Neural progenitor cell (in vitro differentiated cells): ENCODE measurements at regions not wholly inside any gene's neighbourhood (a gene's known extent, or its start where the extent isn't known, plus 50 kb on each side); places are given as distances from the start of the nearest gene placed in this dataset.

Experiments
- DNase-seq: peaks from one replicate; pipeline ENCODE4 v3.0.0-alpha.2; 2016; ENCODE audit warnings: low spot score
- H2AFZ ChIP-seq: fragments of 200-600 bp; sonication (generic); replicated peaks from 2 replicates; pipeline ENCODE4 v1.6.1; 2016; ENCODE audit warnings: antibody characterized with exemption
- H3F3A ChIP-seq: fragments of 200-600 bp; sonication (generic); 2 replicates; pipeline ENCODE4 v1.6.1; 2016; ENCODE audit warnings: antibody characterized with exemption, low read depth
- H3K27ac ChIP-seq: fragments of 200-600 bp; sonication (generic); 2 replicates; pipeline ENCODE4 v1.5.1; 2016; ENCODE audit warnings: mild to moderate bottlenecking
- H3K27me3 ChIP-seq: fragments of 200-600 bp; sonication (generic); 2 replicates; pipeline ENCODE4 v1.6.1; 2016; ENCODE audit warnings: mild to moderate bottlenecking, moderate library complexity
- H3K36me3 ChIP-seq: fragments of 200-600 bp; sonication (generic); 2 replicates; pipeline ENCODE4 v1.5.1; 2016
- H3K4me1 ChIP-seq: fragments of 200-600 bp; sonication (generic); 2 replicates; pipeline ENCODE4 v1.6.1; 2016; ENCODE audit warnings: mixed run types
- H3K4me2 ChIP-seq: fragments of 200-600 bp; sonication (generic); 2 replicates; pipeline ENCODE4 v1.6.1; 2016
- H3K4me3 ChIP-seq: fragments of 200-600 bp; sonication (generic); 2 replicates; pipeline ENCODE4 v1.5.1; 2016
- H3K79me2 ChIP-seq: fragments of 200-600 bp; sonication (generic); 2 replicates; pipeline ENCODE4 v1.6.1; 2016; ENCODE audit warnings: low read depth
- H3K9ac ChIP-seq: fragments of 200-600 bp; sonication (generic); 2 replicates; pipeline ENCODE4 v1.6.1; 2016
- H3K9me3 ChIP-seq: fragments of 200-600 bp; sonication (generic); 2 replicates; pipeline ENCODE4 v1.5.1; 2016; ENCODE audit warnings: low read depth
- H4K20me1 ChIP-seq: fragments of 200-600 bp; sonication (generic); 2 replicates; pipeline ENCODE4 v1.6.1; 2016; ENCODE audit warnings: low read depth
- H3K27ac Mint-ChIP-seq: 3 replicates; pipeline ENCODE4 v1.8.0; 2021; ENCODE audit warnings: mixed read lengths
- H3K27me3 Mint-ChIP-seq: 2 replicates; pipeline ENCODE4 v1.8.0; 2022; ENCODE audit warnings: low read depth, mild to moderate bottlenecking, inconsistent platforms, moderate library complexity, mixed read lengths; ENCODE audit not compliant: insufficient read depth
- H3K36me3 Mint-ChIP-seq: 3 replicates; pipeline ENCODE4 v1.8.0; 2021; ENCODE audit warnings: mixed read lengths
- H3K4me1 Mint-ChIP-seq: 3 replicates; pipeline ENCODE4 v1.8.0; 2021; ENCODE audit warnings: mixed read lengths
- H3K4me3 Mint-ChIP-seq: 3 replicates; pipeline ENCODE4 v1.8.0; 2021; ENCODE audit warnings: mild to moderate bottlenecking, moderate library complexity, mixed read lengths
- H3K9me3 Mint-ChIP-seq: 3 replicates; pipeline ENCODE4 v1.8.0; 2020; ENCODE audit warnings: mixed read lengths
- EZH2 ChIP-seq: fragments of 200-600 bp; sonication (generic); IDR thresholded peaks from 2 replicates; pipeline ENCODE4 v1.6.1; 2017; ENCODE audit warnings: antibody characterized with exemption, mild to moderate bottlenecking, moderate library complexity
- EZH2phosphoT487 ChIP-seq: fragments of 200-600 bp; sonication (generic); IDR thresholded peaks from 2 replicates; pipeline ENCODE4 v1.6.1; 2017; ENCODE audit warnings: antibody characterized with exemption
- TF ChIP-seq, protein P1 (sequence below): fragments of 200-600 bp; sonication (generic); IDR thresholded peaks from 2 replicates; pipeline ENCODE4 v1.5.1; 2017; ENCODE audit warnings: antibody characterized with exemption, mild to moderate bottlenecking

DNA sequence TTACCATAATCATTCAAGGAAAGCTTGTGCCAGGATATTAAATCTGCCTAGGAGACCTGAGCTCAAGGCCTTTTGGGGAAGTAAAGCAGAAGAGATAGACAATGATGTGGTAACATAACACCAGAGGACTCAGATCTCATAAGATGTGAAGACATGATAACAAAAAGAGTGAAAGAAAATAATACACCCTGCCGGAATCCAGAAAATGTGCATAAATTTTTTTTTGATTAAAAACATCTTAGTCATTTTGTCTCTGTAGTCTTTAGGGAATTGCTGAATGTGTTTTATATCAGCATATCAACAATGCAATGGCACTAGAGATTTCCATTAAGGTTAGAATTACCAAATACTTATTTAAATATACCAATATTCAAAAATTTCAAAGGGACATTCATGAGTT, 326.8 kb upstream of the ROBO1 start:
- Mint-ChIP-seq H3K4me1 (peaks cover 5% of the 10 kb centered on the region), H3K4me3 (no peak overlapping the region), H3K27ac (no peak overlapping the region), H3K9me3 (no peaks in the 10 kb centered on the region), H3K27me3 (peaks cover 4% of the 10 kb centered on the region), H3K36me3 (no peaks in the 10 kb centered on the region)
- Histone ChIP-seq H3K4me2 (no peak overlapping the region), H3K79me2 (no peaks in the 10 kb centered on the region), H4K20me1 (no peaks in the 10 kb centered on the region), H2AFZ (no peak overlapping the region), H3K27ac (no peak overlapping the region), H3F3A (no peaks in the 10 kb centered on the region), H3K27me3 (no peaks in the 10 kb centered on the region), H3K36me3 (no peaks in the 10 kb centered on the region), H3K9ac (no peak overlapping the region), H3K9me3 (no peaks in the 10 kb centered on the region), H3K4me1 (no peaks in the 10 kb centered on the region), H3K4me3 (no peak overlapping the region)
- no peak for DNase-seq
- TF ChIP-seq EZH2phosphoT487: no peak
- TF ChIP-seq, protein P1, sequence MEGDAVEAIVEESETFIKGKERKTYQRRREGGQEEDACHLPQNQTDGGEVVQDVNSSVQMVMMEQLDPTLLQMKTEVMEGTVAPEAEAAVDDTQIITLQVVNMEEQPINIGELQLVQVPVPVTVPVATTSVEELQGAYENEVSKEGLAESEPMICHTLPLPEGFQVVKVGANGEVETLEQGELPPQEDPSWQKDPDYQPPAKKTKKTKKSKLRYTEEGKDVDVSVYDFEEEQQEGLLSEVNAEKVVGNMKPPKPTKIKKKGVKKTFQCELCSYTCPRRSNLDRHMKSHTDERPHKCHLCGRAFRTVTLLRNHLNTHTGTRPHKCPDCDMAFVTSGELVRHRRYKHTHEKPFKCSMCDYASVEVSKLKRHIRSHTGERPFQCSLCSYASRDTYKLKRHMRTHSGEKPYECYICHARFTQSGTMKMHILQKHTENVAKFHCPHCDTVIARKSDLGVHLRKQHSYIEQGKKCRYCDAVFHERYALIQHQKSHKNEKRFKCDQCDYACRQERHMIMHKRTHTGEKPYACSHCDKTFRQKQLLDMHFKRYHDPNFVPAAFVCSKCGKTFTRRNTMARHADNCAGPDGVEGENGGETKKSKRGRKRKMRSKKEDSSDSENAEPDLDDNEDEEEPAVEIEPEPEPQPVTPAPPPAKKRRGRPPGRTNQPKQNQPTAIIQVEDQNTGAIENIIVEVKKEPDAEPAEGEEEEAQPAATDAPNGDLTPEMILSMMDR: no peak
- no peak for TF ChIP-seq EZH2

DNA sequence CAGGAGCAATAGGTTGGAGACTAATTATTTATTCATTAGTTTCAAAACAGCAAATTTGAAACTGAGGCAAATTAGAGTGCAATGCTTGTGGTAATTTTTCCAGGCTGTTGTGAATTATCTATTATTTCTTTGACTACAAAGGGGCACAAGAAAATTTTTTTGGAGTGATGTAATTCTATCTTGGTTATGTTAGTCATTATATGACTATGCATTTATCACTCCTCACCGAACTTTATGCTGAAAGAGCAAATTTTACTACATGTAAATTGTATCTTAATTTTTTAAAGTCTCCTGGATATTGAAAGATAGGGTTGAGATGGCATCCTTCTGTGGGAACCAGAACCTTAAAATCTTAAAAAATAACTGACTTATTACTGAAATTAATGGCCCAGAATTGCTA, 320.0 kb upstream of the ROBO1 start:
- H3K27ac Mint-ChIP-seq: no peak overlapping the region
- H3K4me1 Mint-ChIP-seq: no peaks in the 10 kb centered on the region
- no peak overlapping the region for H3K4me3 Mint-ChIP-seq
- H3K36me3 Mint-ChIP-seq: no peaks in the 10 kb centered on the region
- no peaks in the 10 kb centered on the region for H4K20me1 ChIP-seq
- peaks cover 3% of the 10 kb centered on the region for H3K27me3 Mint-ChIP-seq
- no peaks in the 10 kb centered on the region for H3F3A ChIP-seq
- H3K4me1 ChIP-seq: no peaks in the 10 kb centered on the region
- H3K4me3 ChIP-seq: no peak overlapping the region
- DNase-seq: no peak
- H3K79me2 ChIP-seq: no peaks in the 10 kb centered on the region
- no peaks in the 10 kb centered on the region for H3K9me3 Mint-ChIP-seq
- H3K9me3 ChIP-seq: no peaks in the 10 kb centered on the region
- no peak overlapping the region for H3K9ac ChIP-seq
- no peaks in the 10 kb centered on the region for H3K27me3 ChIP-seq
- no peaks in the 10 kb centered on the region for H3K36me3 ChIP-seq
- no peak overlapping the region for H2AFZ ChIP-seq
- TF ChIP-seq EZH2phosphoT487: no peak
- TF ChIP-seq, protein P1: no peak
- H3K27ac ChIP-seq: no peak overlapping the region
- H3K4me2 ChIP-seq: no peak overlapping the region

DNA sequence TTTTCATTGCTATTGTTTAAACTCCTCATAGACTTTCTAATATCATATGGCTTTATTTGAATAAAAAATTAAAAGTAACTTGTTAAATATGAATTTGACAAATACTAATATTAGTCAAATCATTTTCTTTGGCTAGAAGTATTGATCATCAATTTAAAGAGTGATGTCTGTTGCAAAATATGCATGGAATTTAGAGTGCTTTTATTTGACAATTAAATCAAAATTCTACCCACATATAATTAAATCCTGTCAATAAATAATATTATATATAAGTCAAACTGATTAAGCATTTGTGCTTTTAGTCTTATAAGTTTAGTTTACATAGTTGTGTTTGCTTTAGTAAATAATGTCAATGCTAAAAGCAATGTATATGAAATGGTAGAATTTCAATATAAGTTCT, 318.6 kb upstream of the ROBO1 start:
- Histone ChIP-seq H3K27ac (no peak overlapping the region), H3K9me3 (no peaks in the 10 kb centered on the region), H3K4me2 (no peak overlapping the region), H3K36me3 (no peaks in the 10 kb centered on the region), H3K4me1 (no peaks in the 10 kb centered on the region), H3K4me3 (no peak overlapping the region), H4K20me1 (no peaks in the 10 kb centered on the region), H2AFZ (no peak overlapping the region), H3K9ac (no peak overlapping the region), H3K79me2 (no peaks in the 10 kb centered on the region), H3K27me3 (no peaks in the 10 kb centered on the region), H3F3A (no peaks in the 10 kb centered on the region)
- DNase-seq: no peak
- Mint-ChIP-seq H3K27me3 (peaks cover 1% of the 10 kb centered on the region), H3K27ac (no peak overlapping the region), H3K4me3 (no peak overlapping the region), H3K4me1 (no peaks in the 10 kb centered on the region), H3K36me3 (no peaks in the 10 kb centered on the region), H3K9me3 (no peaks in the 10 kb centered on the region)
- TF ChIP-seq, protein P1: no peak
- TF ChIP-seq EZH2 (no peak), EZH2phosphoT487 (no peak)

DNA sequence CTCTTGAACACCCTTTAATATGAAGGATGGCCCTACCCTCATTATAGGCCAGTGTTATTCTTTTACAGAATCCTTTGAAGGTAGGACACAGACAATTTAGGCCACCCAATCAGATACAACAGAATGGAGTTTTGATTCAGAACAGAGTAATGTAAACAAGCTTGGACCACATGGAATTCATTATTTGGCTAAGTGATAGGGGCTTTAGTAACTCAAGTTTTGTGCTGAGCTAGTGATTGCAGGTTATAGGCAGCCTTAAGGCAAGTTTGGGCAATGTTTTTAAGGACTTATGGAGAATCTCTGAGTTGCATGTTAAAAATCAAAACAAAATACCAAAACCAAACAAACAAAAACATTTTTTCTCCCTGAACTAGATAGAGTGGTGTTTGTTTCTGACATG, 312.1 kb upstream of the ROBO1 start:
- no peak for DNase-seq
- Histone ChIP-seq H3K27ac (no peak overlapping the region), H3K27me3 (no peaks in the 10 kb centered on the region), H3K36me3 (no peaks in the 10 kb centered on the region), H3K4me3 (no peak overlapping the region), H3K9ac (no peak overlapping the region), H3K79me2 (no peaks in the 10 kb centered on the region), H3K9me3 (no peaks in the 10 kb centered on the region), H4K20me1 (no peaks in the 10 kb centered on the region), H2AFZ (peak overlapping the region; percentile 15), H3K4me1 (no peaks in the 10 kb centered on the region), H3F3A (no peaks in the 10 kb centered on the region), H3K4me2 (no peak overlapping the region)
- Mint-ChIP-seq H3K4me1 (no peaks in the 10 kb centered on the region), H3K9me3 (no peaks in the 10 kb centered on the region), H3K4me3 (no peak overlapping the region), H3K36me3 (no peaks in the 10 kb centered on the region), H3K27ac (no peak overlapping the region), H3K27me3 (no peaks in the 10 kb centered on the region)
- TF ChIP-seq EZH2phosphoT487: no peak
- TF ChIP-seq EZH2: no peak
- TF ChIP-seq, protein P1: no peak
